RWPE2 (cell line): ENCODE measurements at regions not wholly inside any gene's neighbourhood (a gene's known extent, or its start where the extent isn't known, plus 50 kb on each side); places are given as distances from the start of the nearest gene placed in this dataset.

ENCODE experiments used
- ATAC-seq: fragments of 200-7000 bp; cut with Tn5 transposase; 3 replicates; pipeline ENCODE4 v1.9.1; 2021; ENCODE audit warnings: low read depth
- DNase-seq: peaks from one replicate; pipeline ENCODE4 v3.0.0-alpha.2; 2020; ENCODE audit warnings: low spot score
- H3K27ac ChIP-seq: fragments of 450-650 bp; 2 replicates; pipeline ENCODE4 v1.5.1; 2017; ENCODE audit warnings: mild to moderate bottlenecking; ENCODE audit not compliant: poor library complexity, severe bottlenecking
- H3K27me3 ChIP-seq: fragments of 250-450 bp; sonication (Bioruptor Pico); 2 replicates; pipeline ENCODE4 v1.5.1; 2021; ENCODE audit warnings: mild to moderate bottlenecking, moderate library complexity; ENCODE audit not compliant: insufficient read depth, poor library complexity, severe bottlenecking
- H3K36me3 ChIP-seq: fragments of 250-450 bp; sonication (Bioruptor Pico); 2 replicates; pipeline ENCODE4 v1.5.1; 2020; ENCODE audit warnings: low read depth, mild to moderate bottlenecking, moderate library complexity
- H3K4me1 ChIP-seq: fragments of 250-450 bp; sonication (Bioruptor Pico); 2 replicates; pipeline ENCODE4 v1.5.1; 2021; ENCODE audit warnings: mild to moderate bottlenecking, moderate library complexity; ENCODE audit not compliant: insufficient read depth, poor library complexity, severe bottlenecking
- H3K4me3 ChIP-seq: fragments of 250-450 bp; sonication (Bioruptor Pico); 2 replicates; pipeline ENCODE4 v1.5.1; 2021; ENCODE audit warnings: mild to moderate bottlenecking, moderate library complexity; ENCODE audit not compliant: severe bottlenecking
- H3K9me3 ChIP-seq: fragments of 250-450 bp; sonication (Bioruptor Pico); 2 replicates; pipeline ENCODE4 v1.5.1; 2021; ENCODE audit warnings: mild to moderate bottlenecking, moderate library complexity; ENCODE audit not compliant: severe bottlenecking
- TF ChIP-seq, protein P1 (sequence below): fragments of 450-650 bp; IDR thresholded peaks from one replicate; pipeline ENCODE4 v1.5.1; 2017; ENCODE audit warnings: mild to moderate bottlenecking, moderate library complexity; ENCODE audit not compliant: poor library complexity, severe bottlenecking

DNA sequence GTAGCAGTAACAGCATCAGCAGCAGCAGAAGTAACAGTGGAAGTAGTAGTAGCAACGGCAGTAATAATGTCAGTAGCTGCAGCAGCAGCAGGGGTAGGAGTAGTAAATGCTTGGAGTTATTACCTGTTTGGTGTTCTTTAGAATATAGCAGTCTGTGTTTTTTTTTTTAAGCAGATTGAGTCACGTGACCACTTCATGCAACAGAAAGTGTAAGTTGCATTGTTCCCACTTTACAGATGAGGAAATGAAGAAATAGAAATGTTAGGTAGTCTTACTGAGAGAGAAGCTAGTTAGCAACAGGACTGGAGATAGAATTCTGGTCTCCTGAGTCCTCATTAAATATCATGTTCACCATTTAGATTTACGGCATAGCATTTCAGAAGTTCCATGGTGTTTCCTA, 358.2 kb downstream of the HAPSTR1 start:
- no peaks in the 10 kb centered on the region for H3K9me3 ChIP-seq
- no peaks in the 10 kb centered on the region for H3K36me3 ChIP-seq
- H3K4me3 ChIP-seq, result no peak overlapping the region
- no peaks in the 10 kb centered on the region for H3K27me3 ChIP-seq
- H3K27ac ChIP-seq, result no peak overlapping the region
- no peak for DNase-seq
- no peaks in the 10 kb centered on the region for H3K4me1 ChIP-seq
- TF ChIP-seq, protein P1, sequence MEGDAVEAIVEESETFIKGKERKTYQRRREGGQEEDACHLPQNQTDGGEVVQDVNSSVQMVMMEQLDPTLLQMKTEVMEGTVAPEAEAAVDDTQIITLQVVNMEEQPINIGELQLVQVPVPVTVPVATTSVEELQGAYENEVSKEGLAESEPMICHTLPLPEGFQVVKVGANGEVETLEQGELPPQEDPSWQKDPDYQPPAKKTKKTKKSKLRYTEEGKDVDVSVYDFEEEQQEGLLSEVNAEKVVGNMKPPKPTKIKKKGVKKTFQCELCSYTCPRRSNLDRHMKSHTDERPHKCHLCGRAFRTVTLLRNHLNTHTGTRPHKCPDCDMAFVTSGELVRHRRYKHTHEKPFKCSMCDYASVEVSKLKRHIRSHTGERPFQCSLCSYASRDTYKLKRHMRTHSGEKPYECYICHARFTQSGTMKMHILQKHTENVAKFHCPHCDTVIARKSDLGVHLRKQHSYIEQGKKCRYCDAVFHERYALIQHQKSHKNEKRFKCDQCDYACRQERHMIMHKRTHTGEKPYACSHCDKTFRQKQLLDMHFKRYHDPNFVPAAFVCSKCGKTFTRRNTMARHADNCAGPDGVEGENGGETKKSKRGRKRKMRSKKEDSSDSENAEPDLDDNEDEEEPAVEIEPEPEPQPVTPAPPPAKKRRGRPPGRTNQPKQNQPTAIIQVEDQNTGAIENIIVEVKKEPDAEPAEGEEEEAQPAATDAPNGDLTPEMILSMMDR, result no peak
- no peak for ATAC-seq

DNA sequence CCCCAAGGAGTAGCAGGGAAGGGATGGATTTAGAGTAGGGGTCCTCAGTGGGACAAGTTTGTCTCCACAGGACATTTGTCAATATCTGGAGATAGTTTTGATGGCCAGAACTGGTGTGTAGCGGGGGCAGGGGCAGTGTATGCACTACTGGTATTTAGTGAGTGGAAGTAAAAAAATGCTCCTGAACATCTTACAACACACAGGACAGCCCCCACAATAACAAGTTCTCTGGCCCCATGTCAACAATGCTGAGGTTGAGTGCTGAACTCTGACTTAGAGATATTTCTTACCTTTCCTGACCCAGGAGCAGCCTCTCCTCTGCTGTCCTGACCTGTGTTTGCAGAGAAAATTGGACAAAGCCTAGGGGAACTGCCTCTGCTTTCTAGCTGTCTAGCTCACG, 365.8 kb downstream of the HAPSTR1 start:
- ATAC-seq (no peak), DNase-seq (no peak)
- Histone ChIP-seq H3K27ac (no peak overlapping the region), H3K36me3 (no peaks in the 10 kb centered on the region), H3K27me3 (no peaks in the 10 kb centered on the region), H3K9me3 (no peaks in the 10 kb centered on the region), H3K4me1 (no peaks in the 10 kb centered on the region), H3K4me3 (no peak overlapping the region)
- TF ChIP-seq, protein P1, result no peak

DNA sequence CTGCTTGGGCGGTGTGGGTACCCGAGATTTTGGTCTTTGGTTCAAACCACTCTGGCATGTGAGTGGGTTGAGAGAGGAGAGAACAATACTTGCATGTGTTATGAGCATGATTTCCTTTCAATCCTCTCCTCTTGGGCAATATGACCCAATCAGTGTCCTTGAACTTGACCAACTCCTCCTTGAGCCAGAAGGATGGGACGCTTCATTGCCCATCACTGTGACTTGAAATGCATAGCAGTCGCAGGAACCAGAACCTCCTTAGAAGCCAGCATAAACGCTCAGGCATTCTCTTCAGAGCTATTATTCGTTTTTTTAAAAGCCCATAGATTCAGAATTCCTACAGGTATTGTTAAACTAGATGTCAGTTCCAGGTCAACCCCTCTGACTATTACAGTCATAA, 367.4 kb downstream of the HAPSTR1 start:
- TF ChIP-seq, protein P1, result no peak
- H3K27ac ChIP-seq, result no peak overlapping the region
- H3K36me3 ChIP-seq, result no peaks in the 10 kb centered on the region
- ATAC-seq, result no peak
- no peak overlapping the region for H3K4me3 ChIP-seq
- H3K27me3 ChIP-seq, result peaks cover 7% of the 10 kb centered on the region
- no peaks in the 10 kb centered on the region for H3K4me1 ChIP-seq
- DNase-seq, result no peak
- H3K9me3 ChIP-seq, result no peaks in the 10 kb centered on the region

DNA sequence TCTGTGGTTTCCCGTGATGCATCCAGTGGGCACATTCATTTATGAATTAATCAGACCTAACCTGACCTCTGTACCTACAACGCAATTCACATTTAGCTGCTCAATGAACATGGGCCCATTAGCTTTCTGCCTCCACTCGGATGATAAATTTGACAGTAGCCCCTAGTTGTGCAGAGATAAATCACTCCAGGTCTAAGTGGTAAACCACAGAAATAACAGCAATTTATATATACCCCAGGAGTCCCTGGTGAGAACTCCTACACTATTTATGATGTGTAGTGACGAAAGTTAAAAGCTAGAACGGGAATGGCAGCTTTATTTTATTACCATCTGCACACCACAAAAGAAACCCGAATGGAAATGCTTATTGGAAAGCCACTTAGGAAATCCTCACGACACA, 371.5 kb downstream of the HAPSTR1 start:
- DNase-seq (no peak), ATAC-seq (no peak)
- Histone ChIP-seq H3K36me3 (no peaks in the 10 kb centered on the region), H3K4me1 (no peaks in the 10 kb centered on the region), H3K27ac (no peak overlapping the region), H3K9me3 (no peaks in the 10 kb centered on the region), H3K4me3 (no peak overlapping the region), H3K27me3 (peaks cover 7% of the 10 kb centered on the region)
- TF ChIP-seq, protein P1, result no peak

DNA sequence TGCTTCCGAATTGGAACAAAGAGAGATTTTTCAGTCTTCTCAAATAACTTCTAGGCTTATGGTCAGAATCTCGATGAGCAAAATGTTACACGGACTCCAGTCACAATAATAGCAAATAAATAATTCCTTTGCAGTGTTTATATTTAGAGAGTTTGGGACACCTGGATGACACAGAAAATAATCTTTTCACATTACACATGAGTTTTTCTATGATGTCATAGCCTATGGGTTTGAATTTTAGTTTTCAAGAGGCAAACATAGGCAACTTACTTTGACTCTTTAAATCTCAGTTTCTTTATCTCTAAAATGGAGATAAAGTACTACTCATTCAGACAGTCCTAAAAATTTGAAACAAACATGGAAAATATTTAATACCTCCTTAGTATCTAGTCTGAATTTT, 372.0 kb downstream of the HAPSTR1 start:
- H3K9me3 ChIP-seq, result no peaks in the 10 kb centered on the region
- peaks cover 7% of the 10 kb centered on the region for H3K27me3 ChIP-seq
- DNase-seq (no peak), ATAC-seq (no peak)
- H3K4me1 ChIP-seq, result no peaks in the 10 kb centered on the region
- TF ChIP-seq, protein P1, result no peak
- no peak overlapping the region for H3K4me3 ChIP-seq
- H3K36me3 ChIP-seq, result no peaks in the 10 kb centered on the region
- H3K27ac ChIP-seq, result no peak overlapping the region
